Nephron progenitor cell (in vitro differentiated cells): ENCODE measurements at regions not wholly inside any gene's neighbourhood (a gene's known extent, or its start where the extent isn't known, plus 50 kb on each side); places are given as distances from the start of the nearest gene placed in this dataset.

ENCODE experiments used
- DNase-seq: peaks from one replicate; pipeline ENCODE4 v3.0.0; 2021
- H3K27ac Mint-ChIP-seq: 2 replicates; pipeline ENCODE4 v1.8.0; 2021; ENCODE audit warnings: mild to moderate bottlenecking, moderate library complexity, mixed read lengths
- H3K27me3 Mint-ChIP-seq: 2 replicates; pipeline ENCODE4 v1.8.0; 2021; ENCODE audit warnings: mild to moderate bottlenecking, low read depth, mixed read lengths; ENCODE audit not compliant: poor library complexity
- H3K36me3 Mint-ChIP-seq: 2 replicates; pipeline ENCODE4 v1.8.0; 2021; ENCODE audit warnings: low read depth, mixed read lengths
- H3K4me1 Mint-ChIP-seq: 2 replicates; pipeline ENCODE4 v1.8.0; 2021; ENCODE audit warnings: mixed read lengths
- H3K4me3 Mint-ChIP-seq: 2 replicates; pipeline ENCODE4 v1.8.0; 2021; ENCODE audit warnings: mild to moderate bottlenecking, moderate library complexity, mixed read lengths
- H3K9me3 Mint-ChIP-seq: 2 replicates; pipeline ENCODE4 v1.8.0; 2021; ENCODE audit warnings: mild to moderate bottlenecking, moderate library complexity, mixed read lengths
- TF ChIP-seq, protein P1 (sequence below): fragments of 200-600 bp; sonication (generic); IDR thresholded peaks from 2 replicates; pipeline ENCODE4 v1.5.0; 2021; ENCODE audit warnings: antibody characterized with exemption

DNA sequence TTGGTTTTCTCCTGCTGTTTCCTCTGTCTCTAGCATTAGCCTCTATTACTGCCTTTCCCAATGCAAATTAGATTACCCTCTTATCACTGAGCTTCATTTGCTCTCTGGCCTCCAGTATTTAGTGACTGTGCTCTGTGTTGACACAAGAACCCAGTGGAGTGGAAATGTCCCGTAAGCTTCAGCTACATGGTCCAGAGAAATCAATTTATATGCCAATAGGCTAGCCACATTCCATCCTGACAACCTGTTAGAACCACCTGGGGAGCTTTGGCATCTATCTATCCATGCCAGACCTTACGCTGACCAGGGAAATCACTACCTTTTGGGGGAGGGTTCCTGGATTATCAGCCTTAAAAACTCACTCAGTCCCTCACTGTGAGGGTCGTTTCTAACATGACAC, 459.6 kb downstream of the UTRN start:
- Mint-ChIP-seq H3K27ac (peak overlapping the region; percentile 64), H3K36me3 (peaks cover 10% of the 10 kb centered on the region)
- no peak for DNase-seq

DNA sequence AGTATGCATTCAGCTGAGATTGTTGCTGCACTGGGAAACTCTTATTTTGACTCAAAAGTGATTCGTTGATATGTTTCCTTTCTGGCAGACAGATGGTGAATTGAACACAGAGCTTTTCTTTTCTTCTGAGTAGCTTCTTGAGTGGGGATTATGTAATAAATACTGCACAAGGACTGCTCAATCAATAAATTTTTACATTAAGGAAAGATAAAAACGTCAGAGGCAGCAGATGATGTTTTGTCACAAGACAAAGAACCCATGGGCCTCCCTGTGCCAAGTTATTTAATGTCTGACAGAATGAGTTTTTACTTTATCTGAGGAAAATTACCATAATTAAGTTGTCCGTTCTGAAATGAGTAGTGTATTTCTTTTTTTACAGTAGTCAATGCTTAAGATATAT, 460.3 kb downstream of the UTRN start:
- Mint-ChIP-seq H3K9me3 (no peaks in the 10 kb centered on the region), H3K36me3 (peaks cover 14% of the 10 kb centered on the region), H3K4me1 (peaks cover 26% of the 10 kb centered on the region), H3K27ac (no peak overlapping the region), H3K27me3 (peaks cover 3% of the 10 kb centered on the region), H3K4me3 (no peak overlapping the region)
- TF ChIP-seq, protein P1, sequence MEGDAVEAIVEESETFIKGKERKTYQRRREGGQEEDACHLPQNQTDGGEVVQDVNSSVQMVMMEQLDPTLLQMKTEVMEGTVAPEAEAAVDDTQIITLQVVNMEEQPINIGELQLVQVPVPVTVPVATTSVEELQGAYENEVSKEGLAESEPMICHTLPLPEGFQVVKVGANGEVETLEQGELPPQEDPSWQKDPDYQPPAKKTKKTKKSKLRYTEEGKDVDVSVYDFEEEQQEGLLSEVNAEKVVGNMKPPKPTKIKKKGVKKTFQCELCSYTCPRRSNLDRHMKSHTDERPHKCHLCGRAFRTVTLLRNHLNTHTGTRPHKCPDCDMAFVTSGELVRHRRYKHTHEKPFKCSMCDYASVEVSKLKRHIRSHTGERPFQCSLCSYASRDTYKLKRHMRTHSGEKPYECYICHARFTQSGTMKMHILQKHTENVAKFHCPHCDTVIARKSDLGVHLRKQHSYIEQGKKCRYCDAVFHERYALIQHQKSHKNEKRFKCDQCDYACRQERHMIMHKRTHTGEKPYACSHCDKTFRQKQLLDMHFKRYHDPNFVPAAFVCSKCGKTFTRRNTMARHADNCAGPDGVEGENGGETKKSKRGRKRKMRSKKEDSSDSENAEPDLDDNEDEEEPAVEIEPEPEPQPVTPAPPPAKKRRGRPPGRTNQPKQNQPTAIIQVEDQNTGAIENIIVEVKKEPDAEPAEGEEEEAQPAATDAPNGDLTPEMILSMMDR, result no peak
- DNase-seq, result no peak

More for the DNA sequence above, 459.6 kb downstream of the UTRN start:
- TF ChIP-seq, protein P1, result no peak
- H3K4me3 Mint-ChIP-seq, result no peak overlapping the region
- H3K9me3 Mint-ChIP-seq, result no peaks in the 10 kb centered on the region
- peaks cover 3% of the 10 kb centered on the region for H3K27me3 Mint-ChIP-seq
- peaks cover 26% of the 10 kb centered on the region for H3K4me1 Mint-ChIP-seq

DNA sequence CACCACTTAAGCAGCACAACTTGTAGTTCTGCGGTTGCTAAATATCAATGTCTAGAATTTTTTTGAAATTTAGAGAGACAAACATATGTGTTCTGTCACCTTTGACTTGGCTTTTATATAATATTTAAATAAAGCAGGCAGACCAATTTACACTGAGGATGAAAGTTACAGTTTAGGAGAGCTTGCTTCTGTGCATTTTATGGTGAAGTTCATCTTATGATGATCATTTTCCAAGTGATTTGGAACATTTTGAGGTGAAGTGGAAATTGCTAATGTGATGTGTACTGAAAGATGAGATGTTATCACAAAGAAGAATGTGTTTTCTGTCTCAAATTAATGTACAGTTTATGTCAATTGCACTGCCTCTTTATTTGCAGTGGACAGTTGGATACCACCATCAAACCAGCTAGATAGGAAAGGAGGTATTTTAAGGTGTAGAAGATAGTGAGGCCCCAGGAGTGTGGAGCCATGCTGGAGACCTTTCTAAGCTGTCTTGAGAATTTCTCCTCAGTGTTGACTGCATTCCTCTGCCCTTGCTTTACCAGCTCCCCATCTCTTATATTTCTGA, 461.9 kb downstream of the UTRN start:
- Mint-ChIP-seq H3K4me3 (no peak overlapping the region), H3K4me1 (peaks cover 11% of the 10 kb centered on the region), H3K36me3 (peaks cover 14% of the 10 kb centered on the region), H3K27me3 (no peaks in the 10 kb centered on the region), H3K27ac (no peak overlapping the region), H3K9me3 (no peaks in the 10 kb centered on the region)
- DNase-seq, result no peak
- TF ChIP-seq, protein P1, result no peak

DNA sequence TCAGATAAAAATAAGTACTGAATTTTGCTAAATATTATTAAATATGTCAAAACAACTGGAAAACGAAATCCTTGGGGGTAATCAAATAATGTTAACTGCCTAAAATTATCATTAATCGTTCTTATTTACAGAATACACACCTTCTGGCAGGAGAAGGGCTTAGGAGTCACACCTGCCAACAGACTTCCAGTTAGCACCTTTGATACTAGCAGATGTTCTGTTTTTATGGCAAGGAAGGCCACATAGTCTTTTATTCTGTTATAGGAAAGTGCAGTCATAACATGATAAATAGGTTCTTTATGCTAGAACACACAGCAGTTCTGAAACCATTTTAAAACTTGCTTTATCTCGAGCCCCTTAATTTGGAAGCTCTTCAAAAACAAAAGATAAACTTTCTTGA, 464.1 kb downstream of the UTRN start:
- no peak for DNase-seq
- Mint-ChIP-seq H3K27ac (no peak overlapping the region), H3K4me1 (peaks cover 11% of the 10 kb centered on the region), H3K4me3 (no peak overlapping the region), H3K27me3 (no peaks in the 10 kb centered on the region), H3K36me3 (peaks cover 32% of the 10 kb centered on the region), H3K9me3 (no peaks in the 10 kb centered on the region)
- TF ChIP-seq, protein P1, result no peak

DNA sequence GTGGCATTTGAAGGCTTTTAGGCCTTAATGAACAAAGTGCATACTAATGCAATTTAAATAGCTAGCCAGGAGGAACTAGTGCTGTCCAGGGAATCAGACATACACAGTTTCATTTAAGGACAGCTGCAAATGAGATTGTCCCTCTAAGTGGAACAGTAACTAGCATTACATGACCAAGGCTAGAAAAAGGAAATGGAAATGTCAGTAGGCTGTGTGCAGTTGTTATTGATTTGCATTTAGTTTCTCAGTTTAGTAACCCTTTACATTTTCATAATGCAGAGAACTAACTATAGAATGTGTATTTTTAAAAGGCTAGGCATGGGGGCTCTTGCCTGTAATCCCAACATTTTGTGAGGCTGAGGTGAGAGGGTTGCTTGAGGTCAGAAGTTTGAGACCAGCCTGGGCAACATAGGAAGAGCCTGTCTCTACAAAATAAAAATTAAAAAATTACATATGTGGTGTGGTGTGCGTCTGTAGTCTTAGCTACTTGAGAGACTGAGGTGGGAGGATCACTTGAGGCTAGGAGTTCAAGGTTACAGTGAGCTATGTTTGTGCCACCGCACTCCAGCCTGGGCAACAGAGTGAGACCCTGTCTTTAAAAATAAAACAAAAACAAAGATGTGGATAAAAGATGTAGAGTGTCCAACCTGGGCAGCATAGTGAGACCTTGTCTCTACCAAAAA, 468.0 kb downstream of the UTRN start:
- no peak for DNase-seq
- Mint-ChIP-seq H3K4me3 (no peak overlapping the region), H3K36me3 (peaks cover 43% of the 10 kb centered on the region), H3K9me3 (no peaks in the 10 kb centered on the region), H3K4me1 (peaks cover 3% of the 10 kb centered on the region), H3K27me3 (no peaks in the 10 kb centered on the region), H3K27ac (no peak overlapping the region)
- TF ChIP-seq, protein P1, result no peak

DNA sequence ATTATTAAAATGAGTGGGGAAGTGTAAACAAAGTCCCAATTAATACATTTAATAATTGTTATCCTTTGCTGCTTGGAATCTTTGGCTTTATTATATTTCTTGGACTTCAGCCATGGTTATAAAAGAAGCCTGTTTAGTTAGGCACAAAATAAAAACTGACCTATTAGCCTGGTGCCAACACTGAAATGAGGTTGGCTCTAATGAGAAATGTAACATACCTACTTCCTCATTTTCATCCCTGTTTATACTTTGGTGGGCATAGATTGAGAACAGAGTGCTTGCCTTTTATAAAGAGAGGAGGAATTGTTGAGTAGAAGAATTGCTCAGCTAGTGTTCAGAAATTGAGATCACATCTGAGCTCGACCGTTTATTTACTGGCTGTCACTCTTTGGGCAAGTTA, 471.3 kb downstream of the UTRN start:
- Mint-ChIP-seq H3K36me3 (peaks cover 31% of the 10 kb centered on the region), H3K27ac (no peak overlapping the region), H3K4me1 (peaks cover 3% of the 10 kb centered on the region), H3K9me3 (no peaks in the 10 kb centered on the region), H3K4me3 (no peak overlapping the region), H3K27me3 (no peaks in the 10 kb centered on the region)
- TF ChIP-seq, protein P1, result no peak
- DNase-seq, result no peak
